WERI-Rb-1 (cell line): ENCODE measurements at regions not wholly inside any gene's neighbourhood (a gene's known extent, or its start where the extent isn't known, plus 50 kb on each side); places are given as distances from the start of the nearest gene placed in this dataset.
"Not testable (repeated sequence)": the region's sequence is repeated elsewhere in the genome, so short reads cannot be mapped to it uniquely, and the experiment has no call there.

ENCODE experiments used
- DNase-seq: peaks from one replicate; pipeline ENCODE4 v3.0.0-alpha.2; 2020
- H3K27ac ChIP-seq: fragments of 250-450 bp; sonication (Bioruptor Pico); 2 replicates; pipeline ENCODE4 v1.5.1; 2020; ENCODE audit warnings: mild to moderate bottlenecking, moderate library complexity
- H3K27me3 ChIP-seq: fragments of 250-450 bp; sonication (Bioruptor Pico); 2 replicates; pipeline ENCODE4 v1.5.1; 2021; ENCODE audit warnings: mild to moderate bottlenecking, low read depth, moderate library complexity; ENCODE audit not compliant: insufficient read depth, severe bottlenecking
- H3K36me3 ChIP-seq: fragments of 250-450 bp; sonication (Bioruptor Pico); 2 replicates; pipeline ENCODE4 v1.5.1; 2020; ENCODE audit warnings: mild to moderate bottlenecking, moderate library complexity
- H3K4me3 ChIP-seq: 2 replicates; pipeline ENCODE4 v1.5.1; 2011; ENCODE audit warnings: low read depth, mild to moderate bottlenecking, control low read depth, low read length
- H3K9me3 ChIP-seq: fragments of 250-450 bp; sonication (Bioruptor Pico); 2 replicates; pipeline ENCODE4 v1.5.1; 2021; ENCODE audit warnings: mild to moderate bottlenecking, moderate library complexity; ENCODE audit not compliant: severe bottlenecking
- TF ChIP-seq, protein P1 (sequence below): IDR thresholded peaks from 2 replicates; pipeline ENCODE4 v1.5.1; 2011; ENCODE audit warnings: low read depth, mild to moderate bottlenecking, control low read depth, inconsistent platforms, low read length

DNA sequence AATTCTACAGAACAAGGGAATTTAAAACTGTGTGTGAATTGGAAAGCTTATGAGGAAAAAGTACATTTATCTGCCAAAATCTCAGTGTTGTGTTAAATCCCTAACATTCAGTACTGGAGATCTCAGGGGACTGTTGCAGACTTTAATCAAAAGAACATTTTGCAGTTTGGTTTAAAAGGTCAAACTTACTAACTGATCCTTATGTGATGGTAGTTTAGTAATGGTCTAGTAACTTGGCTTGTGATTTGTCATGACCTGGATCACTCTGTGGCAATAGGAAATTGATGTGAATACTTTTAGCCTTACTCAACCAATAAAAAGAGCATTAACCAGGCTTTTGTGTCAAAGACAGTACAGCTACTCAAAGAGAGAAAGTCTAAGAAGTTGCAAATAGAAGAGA is 862.1 kb upstream of the MIR17HG start:
- no peak for DNase-seq
- TF ChIP-seq, protein P1, sequence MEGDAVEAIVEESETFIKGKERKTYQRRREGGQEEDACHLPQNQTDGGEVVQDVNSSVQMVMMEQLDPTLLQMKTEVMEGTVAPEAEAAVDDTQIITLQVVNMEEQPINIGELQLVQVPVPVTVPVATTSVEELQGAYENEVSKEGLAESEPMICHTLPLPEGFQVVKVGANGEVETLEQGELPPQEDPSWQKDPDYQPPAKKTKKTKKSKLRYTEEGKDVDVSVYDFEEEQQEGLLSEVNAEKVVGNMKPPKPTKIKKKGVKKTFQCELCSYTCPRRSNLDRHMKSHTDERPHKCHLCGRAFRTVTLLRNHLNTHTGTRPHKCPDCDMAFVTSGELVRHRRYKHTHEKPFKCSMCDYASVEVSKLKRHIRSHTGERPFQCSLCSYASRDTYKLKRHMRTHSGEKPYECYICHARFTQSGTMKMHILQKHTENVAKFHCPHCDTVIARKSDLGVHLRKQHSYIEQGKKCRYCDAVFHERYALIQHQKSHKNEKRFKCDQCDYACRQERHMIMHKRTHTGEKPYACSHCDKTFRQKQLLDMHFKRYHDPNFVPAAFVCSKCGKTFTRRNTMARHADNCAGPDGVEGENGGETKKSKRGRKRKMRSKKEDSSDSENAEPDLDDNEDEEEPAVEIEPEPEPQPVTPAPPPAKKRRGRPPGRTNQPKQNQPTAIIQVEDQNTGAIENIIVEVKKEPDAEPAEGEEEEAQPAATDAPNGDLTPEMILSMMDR = no peak
- Histone ChIP-seq H3K27ac (no peak overlapping the region), H3K4me3 (no peak overlapping the region), H3K9me3 (no peaks in the 10 kb centered on the region), H3K36me3 (no peaks in the 10 kb centered on the region), H3K27me3 (no peaks in the 10 kb centered on the region)

DNA sequence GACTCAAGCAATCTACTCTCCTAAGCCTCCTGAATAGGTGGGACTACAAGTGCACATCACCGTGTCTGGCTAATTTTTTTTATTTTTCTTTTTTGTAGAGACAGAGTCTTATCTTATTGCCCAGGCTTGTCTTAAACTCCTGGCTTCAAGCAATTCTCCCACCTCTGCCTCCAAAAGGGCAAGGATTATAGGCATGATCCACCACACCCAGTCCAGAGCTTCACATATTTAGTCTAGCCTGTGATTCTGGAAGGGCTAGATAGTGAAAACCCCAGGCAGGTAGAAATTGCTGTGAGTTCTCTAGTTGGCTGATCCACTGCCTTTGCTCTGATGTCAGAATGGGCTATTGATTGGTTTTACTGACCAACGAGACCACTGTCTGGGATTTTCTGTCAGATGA is 854.6 kb upstream of the MIR17HG start:
- Histone ChIP-seq H3K27me3 (no peaks in the 10 kb centered on the region), H3K4me3 (no peak overlapping the region), H3K9me3 (no peaks in the 10 kb centered on the region), H3K36me3 (no peaks in the 10 kb centered on the region), H3K27ac (no peak overlapping the region)
- DNase-seq = no peak
- TF ChIP-seq, protein P1 = no peak

DNA sequence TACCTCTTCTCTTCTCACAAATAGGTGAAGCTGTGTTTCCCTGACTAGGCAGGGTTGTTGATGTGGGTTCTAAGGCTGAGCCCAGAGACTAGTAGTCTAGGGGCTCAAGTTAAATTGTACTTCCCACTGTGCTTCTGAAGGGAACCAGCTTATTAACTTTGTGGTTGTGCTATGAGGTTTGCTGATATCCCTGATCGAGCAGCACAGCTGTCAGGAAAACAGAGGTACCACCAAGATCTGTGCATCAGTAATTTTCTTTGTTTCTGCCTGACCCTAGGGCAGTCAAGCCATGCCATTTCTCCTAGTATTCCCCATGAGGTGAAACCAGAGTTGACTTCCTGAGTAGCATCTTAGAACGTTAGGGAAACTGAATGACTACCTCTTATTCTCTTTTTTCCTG is 853.8 kb upstream of the MIR17HG start:
- no peaks in the 10 kb centered on the region for H3K27me3 ChIP-seq
- H3K4me3 ChIP-seq = no peak overlapping the region
- no peak overlapping the region for H3K27ac ChIP-seq
- TF ChIP-seq, protein P1 = no peak
- H3K36me3 ChIP-seq = no peaks in the 10 kb centered on the region
- no peak for DNase-seq
- no peaks in the 10 kb centered on the region for H3K9me3 ChIP-seq

DNA sequence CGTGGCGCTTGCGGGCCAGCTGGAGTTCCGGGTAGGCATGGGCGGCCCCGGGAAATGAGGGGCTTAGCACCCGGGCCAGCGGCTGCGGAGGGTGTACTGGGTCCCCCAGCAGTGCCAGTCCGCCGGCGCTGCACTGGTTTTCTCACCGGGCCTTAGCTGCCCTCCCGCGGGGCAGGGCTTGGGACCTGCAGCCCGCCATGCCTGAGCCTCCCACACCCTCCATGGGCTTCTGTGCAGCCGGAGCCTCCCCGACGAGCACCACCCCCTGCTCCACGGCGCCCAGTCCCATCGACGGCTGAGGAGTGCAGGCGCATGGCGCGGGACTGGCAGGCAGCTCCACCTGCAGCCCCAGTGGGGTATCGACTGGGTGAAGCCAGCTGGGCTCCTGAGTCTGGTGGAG is 852.6 kb upstream of the MIR17HG start:
- not testable (repeated sequence) for H3K27me3 ChIP-seq, H3K36me3 ChIP-seq, H3K9me3 ChIP-seq, H3K27ac ChIP-seq, DNase-seq, H3K4me3 ChIP-seq

DNA sequence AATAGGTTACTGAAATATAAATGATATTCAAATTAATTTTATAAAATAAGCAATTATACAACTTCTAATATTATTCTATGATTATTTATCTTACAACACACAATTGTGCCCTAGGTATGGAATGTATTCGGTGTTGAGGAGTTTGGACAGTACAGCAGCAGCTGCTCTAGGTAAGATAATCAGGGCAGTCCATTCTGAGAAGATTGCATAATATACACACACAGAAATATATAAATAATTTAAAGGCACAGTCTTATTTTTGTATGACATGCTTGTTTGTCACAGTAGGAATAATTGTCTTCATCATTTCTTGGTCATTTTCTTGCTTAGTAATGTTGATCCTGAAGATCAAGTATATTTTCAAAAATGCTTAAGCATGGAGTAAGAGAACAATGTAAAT is 849.4 kb upstream of the MIR17HG start:
- Histone ChIP-seq H3K9me3 (no peaks in the 10 kb centered on the region), H3K4me3 (no peak overlapping the region), H3K27ac (no peak overlapping the region), H3K36me3 (no peaks in the 10 kb centered on the region), H3K27me3 (no peaks in the 10 kb centered on the region)
- TF ChIP-seq, protein P1 = no peak
- DNase-seq = no peak

DNA sequence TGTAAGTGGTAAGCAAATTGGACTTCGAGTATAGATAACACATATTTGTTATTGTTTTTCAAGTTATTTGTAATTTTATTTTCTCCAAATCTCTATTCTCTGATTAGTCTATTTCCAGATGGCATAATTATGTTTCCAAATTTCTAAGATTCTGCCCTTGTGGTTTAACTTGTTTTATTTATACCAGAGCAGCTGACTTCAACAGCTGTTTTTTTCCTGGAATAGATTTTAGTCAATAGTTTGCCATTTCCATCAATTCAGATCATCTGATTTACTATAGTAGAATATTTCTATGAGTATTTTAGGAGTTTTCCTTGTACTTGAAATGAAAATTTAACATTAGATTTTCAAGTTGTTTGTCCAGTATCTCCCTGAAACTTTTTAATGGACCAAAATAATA is 848.7 kb upstream of the MIR17HG start:
- TF ChIP-seq, protein P1 = no peak
- no peaks in the 10 kb centered on the region for H3K27me3 ChIP-seq
- H3K4me3 ChIP-seq = no peak overlapping the region
- no peak for DNase-seq
- H3K27ac ChIP-seq = no peak overlapping the region
- no peaks in the 10 kb centered on the region for H3K36me3 ChIP-seq
- no peaks in the 10 kb centered on the region for H3K9me3 ChIP-seq
